ENCODE measurements at regions not wholly inside any gene's neighbourhood (a gene's known extent, or its start where the extent isn't known, plus 50 kb on each side); places are given as distances from the start of the nearest gene placed in this dataset.

DNA sequence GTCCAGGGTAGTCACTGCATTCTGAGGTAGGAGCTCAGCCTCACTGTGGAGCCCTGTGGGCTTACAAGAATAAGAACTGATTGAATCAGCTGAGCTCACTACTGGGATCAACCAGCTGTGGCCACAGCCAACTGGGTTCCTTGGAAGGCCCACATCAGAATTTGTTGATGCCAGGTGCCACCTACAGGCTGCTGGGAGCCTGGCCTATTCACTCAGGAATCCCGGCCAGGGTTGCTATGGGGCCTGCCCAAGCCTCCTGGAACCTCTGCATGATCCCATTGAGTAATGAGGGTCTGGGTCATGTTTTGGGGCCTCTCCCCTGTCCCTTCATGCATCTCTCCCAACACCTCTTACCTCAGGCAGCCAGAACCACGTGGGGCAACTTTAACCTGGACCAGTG, 53.9 kb upstream of the KIAA1210 start:
- H3K27me3 ChIP-seq (ENCODE audit: control insufficient read depth, insufficient read depth): no peaks in the 10 kb centered on the region
- 44% methylated on average over 2 of the region's 2 CpGs for WGBS
- intact Hi-C loops (cut with DNase I): no loop called here
- no peaks in the 10 kb centered on the region for H3K4me1 ChIP-seq (ENCODE audit: control insufficient read depth, insufficient read depth, low read length)
- no peaks in the 10 kb centered on the region for H3K9me3 ChIP-seq (ENCODE audit: control insufficient read depth, low read length)
- H3K27ac ChIP-seq (ENCODE audit: low read length): no peak overlapping the region
- peak in 1 of 3 donors; percentile 33 for DNase-seq
- no peak for ATAC-seq
- H3K4me3 ChIP-seq (ENCODE audit: low read length): no peak overlapping the region

GRCh38 chrX:119186194-119186593, 49.9 kb upstream of the PGRMC1 start:
- 93% methylated on average over 6 of the region's 6 CpGs for WGBS
- intact Hi-C loops (cut with DNase I): no loop called here
- H3K4me3 ChIP-seq (ENCODE audit: low read length): no peak overlapping the region
- DNase-seq (no peak), ATAC-seq (no peak)
- no peaks in the 10 kb centered on the region for H3K9me3 ChIP-seq (ENCODE audit: control insufficient read depth, low read length)
- H3K4me1 ChIP-seq (ENCODE audit: control insufficient read depth, insufficient read depth, low read length): no peaks in the 10 kb centered on the region
- H3K27ac ChIP-seq (ENCODE audit: low read length): no peak overlapping the region
- no peaks in the 10 kb centered on the region for H3K27me3 ChIP-seq (ENCODE audit: control insufficient read depth, insufficient read depth)

All from right cardiac atrium (tissue), 5 donors.